HG02943 (cell line): ENCODE measurements at regions not wholly inside any gene's neighbourhood (a gene's known extent, or its start where the extent isn't known, plus 50 kb on each side); places are given as distances from the start of the nearest gene placed in this dataset.

Source experiments
- ATAC-seq: cut with Tn5 transposase; IDR thresholded peaks from one replicate; pipeline ENCODE4 v1.9.1; 2021; ENCODE audit warnings: mild to moderate bottlenecking, low read depth, moderate library complexity; ENCODE audit not compliant: unreplicated experiment

GRCh38 chrX:113548308-113549015 lies 707.8 kb upstream of the AMOT start:
- no peak for ATAC-seq

- no peak for ATAC-seq
Observed at GRCh38 chrX:113545040-113545439, 704.4 kb upstream of the AMOT start.

DNA sequence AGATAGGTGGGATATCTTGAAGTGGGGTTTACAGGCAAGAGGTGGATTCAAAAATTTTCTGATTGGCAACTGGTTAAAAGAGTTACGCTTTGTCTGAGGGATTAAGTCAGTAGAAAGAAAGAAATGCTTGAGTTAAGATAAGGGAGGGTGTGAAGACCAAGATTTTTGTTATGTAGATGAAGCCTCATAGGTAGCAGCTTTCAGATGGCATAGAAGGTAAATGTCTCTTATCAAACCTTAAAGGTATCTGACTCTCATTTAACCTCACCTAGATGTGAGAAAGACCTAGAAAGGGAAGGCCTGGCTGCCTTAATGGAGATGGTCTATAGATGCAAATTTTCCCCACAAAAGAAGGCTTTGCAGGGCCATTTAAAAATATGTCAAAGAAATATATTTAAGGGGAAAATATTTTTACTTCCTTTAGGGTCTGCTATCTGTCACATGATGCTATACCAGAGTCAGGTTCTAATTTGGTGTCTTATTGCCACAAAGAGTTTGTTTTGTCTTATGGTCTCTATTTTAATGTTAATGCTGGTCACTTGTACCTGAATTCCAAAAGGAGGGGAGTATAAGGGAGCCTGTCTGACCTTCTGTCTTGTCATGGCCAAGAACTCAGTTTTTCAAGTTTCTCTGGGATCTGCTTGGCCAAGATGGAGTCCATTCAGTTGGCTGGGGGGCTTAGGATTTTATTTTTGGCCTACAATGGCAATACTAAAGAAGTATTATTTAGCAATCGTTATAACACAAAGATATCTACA lies 699.1 kb upstream of the AMOT start:
- no peak for ATAC-seq

DNA sequence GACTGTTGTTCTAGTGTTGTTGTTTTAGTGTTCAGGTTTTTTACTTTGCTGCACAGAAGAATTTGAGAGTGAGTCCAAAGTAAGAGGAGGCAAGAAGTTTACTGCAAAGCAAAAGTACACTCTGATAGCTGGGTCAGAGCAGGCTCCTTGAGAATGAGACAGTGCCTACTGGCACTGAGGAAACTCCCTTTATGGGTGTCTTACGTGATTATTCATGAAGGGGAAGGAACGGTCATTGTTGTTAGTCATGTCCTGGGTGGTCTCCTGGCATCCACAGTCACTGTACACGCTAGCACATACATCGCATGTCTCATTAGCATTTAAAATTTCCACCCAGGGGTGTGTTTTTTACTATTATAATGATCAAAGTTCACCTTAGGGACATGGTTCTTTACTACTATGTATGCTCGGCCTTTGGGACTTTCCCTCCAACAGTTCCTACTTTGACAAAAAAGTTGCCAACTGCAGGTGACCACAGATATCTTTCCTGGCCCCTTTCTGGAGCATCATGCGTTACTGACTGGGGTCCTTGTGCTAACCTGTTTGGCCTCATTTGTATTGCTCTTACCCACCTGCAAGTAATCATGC lies 688.9 kb upstream of the AMOT start:
- no peak for ATAC-seq

DNA sequence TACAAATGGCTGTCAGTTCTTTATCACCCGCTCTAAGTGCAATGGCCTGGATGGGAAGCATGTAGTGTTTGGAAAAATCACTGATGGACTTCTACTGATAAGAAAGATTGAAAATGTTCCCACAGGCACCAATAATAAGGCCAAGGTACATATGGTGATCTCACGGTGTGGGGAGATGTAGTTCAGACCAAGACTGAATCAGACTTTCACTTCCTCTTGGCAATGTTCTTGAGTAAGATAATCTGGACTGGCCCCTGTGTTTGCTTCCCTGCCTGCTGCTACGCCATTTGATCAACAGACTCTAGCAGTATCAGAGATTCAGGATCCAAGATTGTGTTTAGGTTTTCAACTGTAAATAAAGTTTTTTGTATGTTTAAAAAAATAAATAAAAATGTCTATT lies 682.2 kb upstream of the AMOT start:
- ATAC-seq: peak; percentile 96

- ATAC-seq: no peak
Observed at GRCh38 chrX:113514906-113515305, 674.3 kb upstream of the AMOT start.

DNA sequence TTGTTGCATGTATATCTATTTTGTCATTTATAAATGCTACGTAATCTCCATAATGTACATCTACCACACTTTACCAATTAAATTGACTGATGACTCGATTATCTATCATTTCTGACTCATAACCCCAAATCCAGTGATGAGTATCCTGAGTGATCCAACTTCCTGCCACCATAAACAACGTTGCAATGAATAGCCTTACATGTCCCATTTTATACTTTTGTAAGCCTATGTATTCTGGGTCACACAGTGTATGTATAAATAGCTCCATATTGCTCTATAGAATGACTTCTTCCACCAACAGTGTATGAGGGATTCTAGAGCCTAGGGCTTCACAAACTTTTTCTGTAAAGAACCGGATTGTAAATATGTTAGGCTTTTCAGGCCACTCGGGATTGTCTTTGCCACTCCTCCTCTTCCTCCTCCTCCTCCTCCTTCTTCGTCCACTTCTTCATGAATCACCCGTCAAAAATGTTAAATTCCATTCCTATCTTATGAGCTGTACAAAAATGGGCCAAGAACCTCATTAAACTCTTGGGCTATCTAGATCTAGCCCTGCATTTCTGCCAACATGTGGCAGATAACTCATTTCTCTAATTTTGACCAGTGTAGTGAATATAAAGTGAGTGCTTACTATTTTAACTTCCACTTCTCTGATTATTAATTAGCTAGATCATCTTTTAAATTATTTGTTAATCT lies 672.2 kb upstream of the AMOT start:
- no peak for ATAC-seq

GRCh38 chrX:113510586-113510985 lies 670.0 kb upstream of the AMOT start:
- ATAC-seq: no peak

- ATAC-seq: no peak
Observed at GRCh38 chrX:113492895-113493294, 652.3 kb upstream of the AMOT start.

GRCh38 chrX:113473418-113473817 lies 632.8 kb upstream of the AMOT start:
- ATAC-seq: peak; percentile 72

DNA sequence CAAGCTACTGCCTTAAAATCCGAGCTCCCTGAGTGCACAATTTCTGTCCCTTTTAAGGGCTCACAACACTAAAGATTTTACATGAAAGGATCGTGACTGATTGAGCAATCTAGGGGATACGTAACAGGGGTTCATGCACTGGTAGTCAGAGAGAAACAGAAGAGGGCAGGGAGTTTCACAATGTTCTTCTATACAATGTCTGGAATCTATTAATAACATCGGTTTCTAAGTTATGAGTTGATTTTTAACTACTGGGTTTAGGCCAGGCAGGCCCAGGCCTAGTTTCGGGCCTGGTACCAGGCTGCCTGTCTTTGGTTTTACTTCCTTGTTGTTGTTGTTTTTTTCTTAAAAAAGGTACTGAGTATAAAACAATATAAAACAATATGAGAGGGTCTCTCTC lies 632.4 kb upstream of the AMOT start:
- peak; percentile 51 for ATAC-seq

DNA sequence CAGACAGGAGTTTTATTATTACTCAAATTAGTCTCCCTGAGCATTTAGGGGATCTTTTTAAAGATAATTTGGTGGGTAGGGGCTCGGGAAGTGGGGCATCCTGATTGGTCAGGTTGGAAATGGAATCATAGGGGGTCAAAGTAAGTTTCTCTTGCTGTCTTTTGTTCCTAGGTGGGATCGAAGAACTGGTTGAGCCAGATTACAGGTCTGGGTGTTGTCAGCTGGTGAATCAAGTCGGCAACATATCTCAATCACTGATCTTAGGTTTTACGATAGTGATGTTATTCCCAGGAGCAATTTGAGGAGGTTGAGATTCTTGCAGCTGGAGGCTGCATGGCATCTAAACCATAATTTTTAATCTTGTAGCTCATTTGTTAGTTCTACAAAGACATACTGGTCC lies 629.5 kb upstream of the AMOT start:
- no peak for ATAC-seq

DNA sequence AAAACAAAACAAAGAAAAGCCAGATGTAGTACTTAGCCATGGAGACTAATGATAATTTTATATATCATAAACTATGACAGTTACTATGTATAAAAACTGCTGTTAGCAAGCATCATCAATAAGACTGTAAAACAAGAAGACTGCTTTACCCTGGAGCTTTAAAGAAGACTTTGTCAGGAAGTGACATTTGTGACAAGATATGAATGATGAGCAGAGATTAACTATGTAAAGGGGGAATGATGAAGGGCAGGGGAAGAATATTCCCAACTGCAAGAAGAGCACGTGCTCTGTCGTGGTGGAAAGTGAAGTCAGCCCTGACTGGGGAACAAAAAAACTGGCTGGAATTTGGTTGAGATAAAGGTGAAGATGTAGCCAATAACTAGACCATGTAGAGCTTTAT lies 617.1 kb upstream of the AMOT start:
- no peak for ATAC-seq

DNA sequence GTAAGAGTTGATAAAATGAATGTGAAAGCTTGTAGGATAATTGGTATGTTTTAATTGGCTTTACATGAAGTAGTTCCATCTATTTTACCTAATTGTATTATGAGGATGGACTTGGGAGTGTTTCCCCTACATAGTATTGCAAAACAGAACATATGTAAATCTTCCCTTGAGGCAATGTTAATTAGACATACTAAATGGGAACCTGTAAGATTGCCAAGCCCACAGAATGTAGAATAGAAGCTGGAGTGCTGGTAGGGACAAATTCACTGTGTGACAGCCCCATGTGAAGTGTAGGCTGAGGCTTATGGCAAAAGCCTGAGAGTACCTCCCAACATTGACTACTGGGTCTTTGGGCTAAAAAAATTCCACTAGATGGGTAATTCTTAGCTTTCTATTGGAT lies 615.0 kb upstream of the AMOT start:
- no peak for ATAC-seq

DNA sequence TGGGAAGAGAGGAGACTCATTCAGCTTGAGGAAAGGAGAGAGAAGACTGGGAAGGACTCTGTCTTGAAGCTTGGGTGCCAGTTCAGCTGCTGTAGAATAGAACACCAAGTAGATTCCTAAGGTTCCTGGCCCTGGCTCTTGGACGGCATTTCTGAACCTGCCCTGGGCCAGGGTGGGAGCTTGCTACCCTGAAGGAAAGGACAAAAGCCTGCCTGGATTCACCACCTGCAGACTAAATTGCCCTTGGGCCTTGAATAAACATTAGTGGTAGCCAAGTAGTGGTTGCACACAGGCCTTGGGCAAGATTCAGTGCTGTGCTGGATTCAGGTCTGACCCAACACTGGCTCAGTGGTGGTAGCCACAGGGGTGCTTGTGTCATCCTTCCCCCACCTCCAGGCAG lies 588.4 kb upstream of the AMOT start:
- ATAC-seq: no peak

DNA sequence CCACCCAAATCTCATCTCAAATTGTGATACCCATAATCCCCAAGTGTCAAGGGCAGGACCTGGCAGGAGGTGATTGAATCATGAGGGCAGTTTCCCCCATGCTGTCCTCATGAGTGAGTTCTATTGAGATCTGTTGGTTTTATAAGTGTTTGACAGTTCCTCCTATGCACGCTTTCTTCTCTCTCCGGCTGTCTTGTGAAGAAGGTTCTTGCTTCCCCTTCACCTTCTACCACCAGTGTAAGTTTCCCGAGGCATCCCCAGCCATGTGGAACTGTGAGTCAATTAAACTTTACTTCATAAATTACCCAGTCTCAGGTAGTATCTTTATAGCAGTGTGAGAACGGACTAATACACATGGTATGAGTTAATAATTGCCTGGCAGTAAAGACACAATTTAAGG lies 581.7 kb upstream of the AMOT start:
- no peak for ATAC-seq

GRCh38 chrX:113421432-113421831 lies 580.8 kb upstream of the AMOT start:
- ATAC-seq: no peak

GRCh38 chrX:113412106-113412505 lies 571.5 kb upstream of the AMOT start:
- no peak for ATAC-seq

DNA sequence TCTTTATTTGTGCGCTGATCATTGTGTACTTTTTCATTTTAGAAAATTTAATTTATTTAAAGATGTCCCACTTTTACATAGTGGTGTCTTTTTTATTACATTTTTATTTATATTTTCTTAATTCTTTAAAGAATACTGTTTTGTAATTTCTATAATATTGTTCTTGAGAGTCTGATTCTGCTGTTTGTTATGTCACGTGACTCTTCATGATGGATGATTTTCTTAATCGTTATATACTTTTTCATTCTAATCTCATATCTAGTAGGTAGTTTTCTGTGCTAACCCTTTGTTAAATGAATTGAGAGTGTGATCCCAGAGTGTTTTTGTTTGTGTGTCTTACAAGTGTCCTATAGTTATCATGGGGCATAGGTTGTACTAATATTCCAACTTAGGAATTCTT lies 568.2 kb upstream of the AMOT start:
- no peak for ATAC-seq

- no peak for ATAC-seq
Observed at GRCh38 chrX:113400193-113400704, 559.6 kb upstream of the AMOT start.
